ENCODE measurements at regions not wholly inside any gene's neighbourhood (a gene's known extent, or its start where the extent isn't known, plus 50 kb on each side); places are given as distances from the start of the nearest gene placed in this dataset.

DNA sequence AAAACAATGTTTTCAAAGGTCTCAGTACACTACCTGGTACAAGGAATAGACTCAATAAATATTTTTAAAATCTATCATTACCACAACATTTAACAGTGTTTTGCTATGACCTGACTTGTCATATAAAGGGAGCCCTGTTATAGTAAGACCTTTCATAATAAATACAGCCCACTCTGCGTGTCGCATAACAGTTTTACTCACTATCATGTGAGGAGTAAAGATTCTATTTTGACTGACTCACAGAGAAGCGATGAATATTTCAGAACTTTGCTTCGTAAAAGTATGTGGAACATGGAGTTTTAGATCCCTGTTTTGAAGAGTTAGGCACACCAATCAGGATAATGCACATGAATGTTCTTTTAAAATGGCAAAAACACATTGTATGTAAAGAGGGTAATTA is 531.2 kb downstream of the KCNA4 start:
- TF ChIP-seq, protein P1, sequence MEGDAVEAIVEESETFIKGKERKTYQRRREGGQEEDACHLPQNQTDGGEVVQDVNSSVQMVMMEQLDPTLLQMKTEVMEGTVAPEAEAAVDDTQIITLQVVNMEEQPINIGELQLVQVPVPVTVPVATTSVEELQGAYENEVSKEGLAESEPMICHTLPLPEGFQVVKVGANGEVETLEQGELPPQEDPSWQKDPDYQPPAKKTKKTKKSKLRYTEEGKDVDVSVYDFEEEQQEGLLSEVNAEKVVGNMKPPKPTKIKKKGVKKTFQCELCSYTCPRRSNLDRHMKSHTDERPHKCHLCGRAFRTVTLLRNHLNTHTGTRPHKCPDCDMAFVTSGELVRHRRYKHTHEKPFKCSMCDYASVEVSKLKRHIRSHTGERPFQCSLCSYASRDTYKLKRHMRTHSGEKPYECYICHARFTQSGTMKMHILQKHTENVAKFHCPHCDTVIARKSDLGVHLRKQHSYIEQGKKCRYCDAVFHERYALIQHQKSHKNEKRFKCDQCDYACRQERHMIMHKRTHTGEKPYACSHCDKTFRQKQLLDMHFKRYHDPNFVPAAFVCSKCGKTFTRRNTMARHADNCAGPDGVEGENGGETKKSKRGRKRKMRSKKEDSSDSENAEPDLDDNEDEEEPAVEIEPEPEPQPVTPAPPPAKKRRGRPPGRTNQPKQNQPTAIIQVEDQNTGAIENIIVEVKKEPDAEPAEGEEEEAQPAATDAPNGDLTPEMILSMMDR (IDR thresholded peaks at IDR 0.05): no peak

DNA sequence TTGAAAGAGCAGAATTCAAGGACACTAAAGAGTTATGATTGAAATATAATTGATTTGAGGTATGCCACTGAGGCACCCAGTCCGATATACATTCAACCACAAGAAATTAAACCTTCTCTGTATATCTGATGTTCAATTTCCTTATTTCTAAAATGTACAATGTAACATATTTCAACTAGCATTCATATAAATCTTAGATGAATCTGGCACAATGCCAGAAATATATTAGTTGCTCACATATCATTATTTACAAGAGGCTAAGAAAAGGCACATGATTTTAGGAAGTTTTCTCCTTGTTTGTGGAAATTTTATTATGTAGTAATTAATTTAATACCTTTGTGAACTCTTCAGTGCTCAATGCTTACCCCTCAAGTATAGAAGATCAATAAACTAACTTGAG is 532.3 kb downstream of the KCNA4 start:
- TF ChIP-seq, protein P1 (IDR thresholded peaks at IDR 0.05): no peak

DNA sequence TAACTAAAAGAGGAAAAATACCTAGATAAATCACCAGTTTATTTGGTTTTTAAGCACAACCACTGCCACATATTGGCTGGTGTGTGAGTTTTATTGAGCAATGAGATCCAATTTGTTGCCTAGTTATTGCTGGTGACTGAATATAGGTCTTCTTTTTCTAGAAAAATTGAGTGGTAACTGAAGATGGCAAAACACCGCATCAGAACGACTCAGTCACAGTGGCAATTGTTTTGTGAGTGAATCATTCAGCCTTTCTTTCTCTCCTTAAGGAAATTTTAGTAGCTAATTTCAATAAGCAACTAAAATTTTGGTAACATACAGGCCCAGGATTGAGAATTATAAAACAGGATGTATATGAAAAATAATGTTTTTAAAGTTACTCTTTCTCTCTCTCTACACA is 533.0 kb downstream of the KCNA4 start:
- TF ChIP-seq, protein P1 (IDR thresholded peaks at IDR 0.05): no peak

DNA sequence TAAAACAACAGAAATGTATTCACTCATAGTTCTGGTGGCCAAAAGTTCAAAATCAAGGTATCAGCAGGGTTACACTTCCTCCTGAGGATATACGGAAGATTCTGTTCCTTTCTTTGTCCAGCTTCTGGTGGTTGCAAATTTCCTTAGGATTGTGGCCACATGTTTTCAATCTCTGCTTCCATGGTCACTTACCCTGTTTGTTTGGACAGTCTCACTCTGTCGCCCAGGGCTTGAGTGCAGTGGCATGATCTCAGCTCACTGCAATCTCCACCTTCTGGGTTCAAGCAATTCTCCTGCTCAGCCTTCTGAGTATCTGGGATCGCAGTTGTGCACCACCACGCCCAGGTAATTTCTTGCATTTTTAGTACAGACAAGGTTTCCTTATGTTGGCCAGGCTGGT is 534.3 kb downstream of the KCNA4 start:
- TF ChIP-seq, protein P1 (IDR thresholded peaks at IDR 0.05): no peak

DNA sequence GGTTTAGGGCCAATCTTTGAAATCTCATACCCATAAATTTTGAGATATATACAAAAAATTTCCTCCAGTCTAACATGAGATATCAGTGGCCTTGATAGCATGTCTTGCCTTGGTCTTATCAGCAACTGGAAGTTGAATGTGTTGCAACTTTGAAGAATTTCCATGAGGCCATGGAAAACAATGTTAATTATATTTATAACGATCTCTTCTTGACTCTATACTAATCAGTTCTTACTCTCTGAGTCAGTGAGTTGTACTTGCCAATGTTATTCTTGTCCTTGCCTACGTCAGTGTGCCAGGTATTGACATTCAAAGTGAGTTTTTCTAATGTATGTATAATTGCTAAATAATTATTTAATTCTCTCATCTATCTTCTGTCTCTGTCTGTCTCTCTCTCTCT is 535.1 kb downstream of the KCNA4 start:
- TF ChIP-seq, protein P1 (IDR thresholded peaks at IDR 0.05): no peak

DNA sequence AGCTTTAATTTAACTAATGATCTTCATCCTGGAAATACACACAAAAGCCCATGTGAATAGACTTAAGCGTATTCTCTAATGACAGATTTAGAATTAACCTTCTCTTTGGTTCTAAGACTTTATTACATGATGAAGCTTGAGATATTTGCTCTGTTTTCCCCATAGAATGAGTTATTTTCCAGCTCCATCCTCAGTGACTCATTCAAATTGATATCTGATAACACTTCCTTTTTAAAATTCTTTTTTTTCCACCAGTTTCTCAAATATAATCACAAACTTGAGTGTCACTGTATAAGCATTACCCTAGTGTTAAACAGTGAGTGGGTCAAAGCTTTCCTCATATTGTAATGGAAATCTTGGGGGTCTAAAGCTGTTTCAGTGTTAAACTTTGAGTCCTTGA is 535.8 kb downstream of the KCNA4 start:
- TF ChIP-seq, protein P1 (IDR thresholded peaks at IDR 0.05): no peak

DNA sequence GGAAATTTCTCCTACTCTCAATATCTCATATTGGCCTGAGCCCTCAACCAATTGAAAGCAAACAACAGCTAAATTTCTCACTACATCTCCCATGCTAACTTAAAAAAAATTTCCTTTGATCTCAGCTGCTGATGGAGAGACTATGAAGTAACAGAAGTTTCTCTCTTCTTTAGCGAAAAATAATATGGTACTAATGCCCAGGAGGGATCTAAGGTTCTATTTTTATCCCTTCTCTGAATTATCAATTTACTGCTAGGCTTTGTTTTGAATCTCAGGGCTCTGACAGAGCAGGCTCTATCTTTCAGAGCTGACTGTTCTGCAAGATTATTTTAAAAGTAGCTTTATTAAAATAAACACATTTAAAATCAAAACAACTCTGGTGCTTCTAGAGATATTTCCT is 558.6 kb downstream of the KCNA4 start:
- TF ChIP-seq, protein P1 (IDR thresholded peaks at IDR 0.05): no peak

DNA sequence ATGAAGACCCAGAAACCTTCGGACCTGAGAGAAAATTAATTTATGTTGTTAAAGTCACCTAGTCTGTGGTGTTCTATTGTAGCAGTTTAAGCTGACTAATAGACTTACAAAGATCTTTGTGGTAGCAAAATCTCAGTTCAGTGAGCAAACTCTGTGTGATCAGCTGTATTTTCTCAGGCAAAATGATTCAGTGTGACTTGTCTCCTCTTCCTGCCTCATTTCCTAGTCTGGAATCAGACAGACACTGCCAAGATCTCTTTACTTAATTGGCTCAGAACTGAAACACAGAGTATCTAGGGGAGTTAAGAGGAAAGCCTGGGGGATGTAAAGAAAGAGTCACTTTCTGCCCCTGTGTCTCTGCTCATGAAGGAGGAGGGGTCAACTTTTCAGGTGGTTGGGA is 564.7 kb downstream of the KCNA4 start:
- TF ChIP-seq, protein P1 (IDR thresholded peaks at IDR 0.05): no peak

Data from LNCAP (cell line).